HG02840 (cell line): ENCODE measurements at regions not wholly inside any gene's neighbourhood (a gene's known extent, or its start where the extent isn't known, plus 50 kb on each side); places are given as distances from the start of the nearest gene placed in this dataset.
"Not testable (repeated sequence)": the region's sequence is repeated elsewhere in the genome, so short reads cannot be mapped to it uniquely, and the experiment has no call there.

Source experiments
- ATAC-seq: cut with Tn5 transposase; IDR thresholded peaks from one replicate; pipeline ENCODE4 v1.9.1; 2021; ENCODE audit warnings: mild to moderate bottlenecking, moderate library complexity, moderate number of reproducible peaks; ENCODE audit not compliant: unreplicated experiment, low FRiP score

- ATAC-seq: no peak
Observed at GRCh38 chr7:65254061-65254460, 119.6 kb upstream of the ZNF92 start.

- no peak for ATAC-seq
Observed at GRCh38 chr7:65251851-65252620, 121.6 kb upstream of the ZNF92 start.

- ATAC-seq: no peak
Observed at GRCh38 chr7:65250697-65251395, 122.8 kb upstream of the ZNF92 start.

- ATAC-seq: no peak
Observed at GRCh38 chr7:65250216-65250615, 123.4 kb upstream of the ZNF92 start.

GRCh38 chr7:65247491-65247890, 126.2 kb upstream of the ZNF92 start:
- no peak for ATAC-seq

- no peak for ATAC-seq
Observed at GRCh38 chr7:65239707-65240352, 133.8 kb upstream of the ZNF92 start.

- no peak for ATAC-seq
Observed at GRCh38 chr7:65239324-65239706, 134.3 kb upstream of the ZNF92 start.

- ATAC-seq: no peak
Observed at GRCh38 chr7:65238785-65239184, 134.9 kb upstream of the ZNF92 start.

- ATAC-seq: no peak
Observed at GRCh38 chr7:65235586-65235985, 138.1 kb upstream of the ZNF92 start.

- ATAC-seq: no peak
Observed at GRCh38 chr7:65233409-65234034, 140.1 kb upstream of the ZNF92 start.

GRCh38 chr7:65230231-65230630, 143.4 kb upstream of the ZNF92 start:
- ATAC-seq: no peak

GRCh38 chr7:65225422-65226006, 148.1 kb upstream of the ZNF92 start:
- no peak for ATAC-seq

GRCh38 chr7:65222655-65223054, 151.0 kb upstream of the ZNF92 start:
- ATAC-seq: no peak

- no peak for ATAC-seq
Observed at GRCh38 chr7:65221683-65222082, 152.0 kb upstream of the ZNF92 start.

- no peak for ATAC-seq
Observed at GRCh38 chr7:65219623-65220022, 154.0 kb upstream of the ZNF92 start.

GRCh38 chr7:65216469-65216868, 157.2 kb upstream of the ZNF92 start:
- ATAC-seq: no peak

- ATAC-seq: not testable (repeated sequence)
Observed at GRCh38 chr7:65213260-65213659, 160.4 kb upstream of the ZNF92 start.

- ATAC-seq: not testable (repeated sequence)
Observed at GRCh38 chr7:65199221-65199620, 174.4 kb upstream of the ZNF92 start.

- ATAC-seq: not testable (repeated sequence)
Observed at GRCh38 chr7:65193334-65194058, 180.2 kb upstream of the ZNF92 start.

- not testable (repeated sequence) for ATAC-seq
Observed at GRCh38 chr7:65177041-65177440, 170.6 kb upstream of the ERV3-1 start.
